IPS-18c (cell line): ENCODE measurements at regions not wholly inside any gene's neighbourhood (a gene's known extent, or its start where the extent isn't known, plus 50 kb on each side); places are given as distances from the start of the nearest gene placed in this dataset.
"Not testable (repeated sequence)": the region's sequence is repeated elsewhere in the genome, so short reads cannot be mapped to it uniquely, and the experiment has no call there.

Source experiments
- H3K4me3 ChIP-seq: 2 replicates; pipeline ENCODE4 v1.7.0; 2013; ENCODE audit warnings: low read depth, mild to moderate bottlenecking, low read length, moderate library complexity; ENCODE audit not compliant: insufficient read depth
- H3K9me3 ChIP-seq: one replicate; pipeline ENCODE4 v1.6.1; 2013; ENCODE audit warnings: mild to moderate bottlenecking, low read length, moderate library complexity; ENCODE audit not compliant: control insufficient read depth, insufficient read depth

GRCh38 chr10:30183055-30183402, 123.6 kb upstream of the JCAD start:
- H3K4me3 ChIP-seq: no peak overlapping the region

GRCh38 chr10:30182191-30183054, 123.0 kb upstream of the JCAD start:
- H3K9me3 ChIP-seq: no peaks in the 10 kb centered on the region
- no peak overlapping the region for H3K4me3 ChIP-seq

More at GRCh38 chr10:30183055-30183402, 123.6 kb upstream of the JCAD start:
- H3K9me3 ChIP-seq: no peaks in the 10 kb centered on the region

GRCh38 chr10:30178356-30178964, 119.1 kb upstream of the JCAD start:
- no peak overlapping the region for H3K4me3 ChIP-seq
- no peaks in the 10 kb centered on the region for H3K9me3 ChIP-seq

- H3K9me3 ChIP-seq: no peaks in the 10 kb centered on the region
- no peak overlapping the region for H3K4me3 ChIP-seq
Measured at GRCh38 chr10:30176776-30177533, 117.6 kb upstream of the JCAD start.

- H3K9me3 ChIP-seq: no peaks in the 10 kb centered on the region
Measured at GRCh38 chr10:30176182-30176581, 116.8 kb upstream of the JCAD start.

GRCh38 chr10:30172673-30173072, 113.3 kb upstream of the JCAD start:
- Histone ChIP-seq H3K9me3 (no peaks in the 10 kb centered on the region), H3K4me3 (no peak overlapping the region)

More at GRCh38 chr10:30176182-30176581, 116.8 kb upstream of the JCAD start:
- H3K4me3 ChIP-seq: no peak overlapping the region

GRCh38 chr10:30172091-30172490, 112.7 kb upstream of the JCAD start:
- Histone ChIP-seq H3K9me3 (no peaks in the 10 kb centered on the region), H3K4me3 (no peak overlapping the region)

GRCh38 chr10:30171601-30172000, 112.2 kb upstream of the JCAD start:
- Histone ChIP-seq H3K9me3 (no peaks in the 10 kb centered on the region), H3K4me3 (no peak overlapping the region)

- H3K4me3 ChIP-seq: no peak overlapping the region
- peaks cover 2% of the 10 kb centered on the region for H3K9me3 ChIP-seq
Measured at GRCh38 chr10:30170814-30171213, 111.4 kb upstream of the JCAD start.

- Histone ChIP-seq H3K4me3 (no peak overlapping the region), H3K9me3 (peaks cover 3% of the 10 kb centered on the region)
Measured at GRCh38 chr10:30170146-30170545, 110.8 kb upstream of the JCAD start.

- H3K9me3 ChIP-seq: peaks cover 3% of the 10 kb centered on the region
- no peak overlapping the region for H3K4me3 ChIP-seq
Measured at GRCh38 chr10:30169342-30169741, 110.0 kb upstream of the JCAD start.

GRCh38 chr10:30166929-30167328, 107.5 kb upstream of the JCAD start:
- no peak overlapping the region for H3K4me3 ChIP-seq
- H3K9me3 ChIP-seq: peaks cover 3% of the 10 kb centered on the region

GRCh38 chr10:30163410-30163809, 104.0 kb upstream of the JCAD start:
- not testable (repeated sequence) for H3K9me3 ChIP-seq, H3K4me3 ChIP-seq

- H3K9me3 ChIP-seq, H3K4me3 ChIP-seq: not testable (repeated sequence)
Measured at GRCh38 chr10:30162796-30163195, 103.4 kb upstream of the JCAD start.

- Histone ChIP-seq H3K4me3 (no peak overlapping the region), H3K9me3 (no peaks in the 10 kb centered on the region)
Measured at GRCh38 chr10:30160271-30160982, 101.0 kb upstream of the JCAD start.

- H3K4me3 ChIP-seq, H3K9me3 ChIP-seq: not testable (repeated sequence)
Measured at GRCh38 chr10:30159614-30160013, 100.2 kb upstream of the JCAD start.

GRCh38 chr10:30158325-30158960, 99.1 kb upstream of the JCAD start:
- H3K4me3 ChIP-seq: no peak overlapping the region

More at GRCh38 chr10:30158325-30158960, 99.1 kb upstream of the JCAD start:
- no peaks in the 10 kb centered on the region for H3K9me3 ChIP-seq
